GM18861 (cell line): ENCODE measurements at regions not wholly inside any gene's neighbourhood (a gene's known extent, or its start where the extent isn't known, plus 50 kb on each side); places are given as distances from the start of the nearest gene placed in this dataset.

Source experiments
- ATAC-seq: cut with Tn5 transposase; IDR thresholded peaks from one replicate; pipeline ENCODE4 v1.9.1; 2021; ENCODE audit not compliant: unreplicated experiment

DNA sequence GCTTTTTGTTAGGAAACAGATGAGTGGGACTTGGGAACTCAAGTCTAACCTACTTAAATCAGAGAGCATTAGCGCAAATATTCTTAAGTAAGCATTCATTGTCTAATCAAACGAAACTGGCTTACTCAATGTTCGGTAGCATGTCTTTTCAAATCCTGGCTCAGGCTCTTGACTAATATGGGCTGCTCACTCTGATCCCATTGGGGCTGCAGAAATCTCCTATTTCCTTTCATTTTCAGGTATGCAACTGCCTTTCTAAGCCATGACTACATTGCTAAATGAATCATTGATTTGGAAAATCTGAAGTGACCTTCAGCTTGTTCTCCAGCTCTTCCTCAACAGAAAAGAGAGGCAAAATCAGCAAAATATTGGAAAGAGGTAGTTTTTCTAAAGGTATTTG, 2084.4 kb upstream of the PIK3C3 start:
- ATAC-seq: no peak

DNA sequence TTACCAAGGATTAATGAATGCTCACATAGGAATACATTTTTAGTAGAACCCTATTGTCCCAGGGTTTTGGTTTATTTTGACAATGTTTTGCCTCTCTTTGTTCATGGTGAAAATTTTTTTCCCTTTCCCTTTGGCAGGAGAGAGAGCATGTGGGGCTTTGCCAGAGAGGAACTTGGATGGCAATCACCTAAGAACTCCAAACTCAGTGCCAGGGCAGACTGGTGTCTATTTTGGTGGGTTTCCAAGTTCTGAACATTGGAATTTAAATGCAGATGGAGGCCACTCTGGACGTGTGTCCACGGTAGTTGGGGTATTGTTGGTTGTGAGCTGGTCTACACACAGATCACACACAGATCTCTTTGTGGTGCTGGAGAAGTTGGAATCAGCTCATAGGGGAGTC, 2091.1 kb upstream of the PIK3C3 start:
- no peak for ATAC-seq

DNA sequence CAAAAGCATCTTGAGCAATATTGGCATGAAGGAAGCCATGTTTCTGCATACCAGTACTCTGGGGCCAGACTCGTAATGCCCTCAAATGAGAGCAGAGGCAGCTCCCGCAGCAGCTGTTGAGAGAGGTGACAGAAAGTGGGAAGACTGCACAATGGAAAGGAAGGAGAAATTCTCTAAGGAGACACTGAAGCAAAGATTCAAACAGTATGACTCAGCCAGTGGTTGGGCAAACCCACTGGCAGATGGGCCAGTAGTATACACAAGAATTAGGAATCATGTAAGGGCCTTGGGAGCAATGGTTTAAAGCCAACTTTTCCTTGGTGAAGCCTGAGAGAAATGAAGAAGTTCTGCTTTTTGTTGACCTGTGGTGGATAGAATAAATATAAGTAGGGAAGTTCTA, 2092.7 kb upstream of the PIK3C3 start:
- ATAC-seq: no peak

- no peak for ATAC-seq
Observed at GRCh38 chr18:39854291-39854690, 2100.7 kb upstream of the PIK3C3 start.

- ATAC-seq: no peak
Observed at GRCh38 chr18:39846265-39846664, 2108.8 kb upstream of the PIK3C3 start.

GRCh38 chr18:39845631-39846030, 2109.4 kb upstream of the PIK3C3 start:
- no peak for ATAC-seq

GRCh38 chr18:39845106-39845505, 2109.9 kb upstream of the PIK3C3 start:
- no peak for ATAC-seq

DNA sequence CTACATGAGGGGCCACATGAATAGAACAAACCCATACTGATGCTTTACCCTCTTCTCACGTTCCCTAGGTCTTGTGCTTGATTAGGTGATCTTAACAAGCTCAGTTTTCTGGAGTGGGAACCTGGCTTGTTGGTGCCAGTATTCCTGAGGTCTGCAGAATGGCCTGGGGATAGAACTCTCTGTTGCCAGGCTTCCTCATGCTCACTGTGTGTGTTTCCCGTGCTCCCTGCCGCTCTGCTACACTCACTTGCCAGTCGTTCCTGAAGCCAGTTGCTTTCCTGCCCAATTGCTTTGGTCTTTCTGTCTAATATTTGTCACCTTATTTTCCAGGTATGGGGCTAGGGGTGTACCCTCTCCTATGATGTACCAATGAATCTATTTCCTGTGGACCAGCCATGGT, 2111.5 kb upstream of the PIK3C3 start:
- no peak for ATAC-seq

DNA sequence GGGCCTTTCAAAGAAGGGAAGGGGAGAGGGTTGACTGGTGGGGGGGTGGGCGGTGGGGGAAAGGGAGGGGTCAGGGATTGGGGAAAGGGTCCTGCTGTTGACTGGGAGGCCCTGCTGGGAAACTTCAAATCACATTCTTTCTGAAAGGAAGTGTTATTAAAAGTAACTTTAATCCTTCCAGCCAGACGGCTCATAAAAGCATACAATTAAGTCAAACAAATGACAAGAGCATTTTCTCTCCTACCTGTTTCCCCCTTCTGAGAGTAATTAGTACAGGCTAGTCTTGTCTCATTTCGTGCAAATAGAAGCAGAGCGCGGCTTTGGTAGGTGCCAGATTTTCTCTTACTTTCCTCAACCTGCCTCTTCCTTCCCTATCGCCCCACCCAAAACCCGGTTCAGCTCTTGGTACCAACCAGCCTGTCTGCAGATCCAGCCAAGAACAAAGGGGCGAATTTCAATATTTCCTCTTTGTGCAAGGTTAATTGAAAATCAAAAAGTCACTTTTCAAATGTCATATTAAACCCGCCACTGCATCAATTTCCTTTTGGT, 2112.6 kb upstream of the PIK3C3 start:
- no peak for ATAC-seq

- no peak for ATAC-seq
Observed at GRCh38 chr18:39841482-39842365, 2113.3 kb upstream of the PIK3C3 start.

DNA sequence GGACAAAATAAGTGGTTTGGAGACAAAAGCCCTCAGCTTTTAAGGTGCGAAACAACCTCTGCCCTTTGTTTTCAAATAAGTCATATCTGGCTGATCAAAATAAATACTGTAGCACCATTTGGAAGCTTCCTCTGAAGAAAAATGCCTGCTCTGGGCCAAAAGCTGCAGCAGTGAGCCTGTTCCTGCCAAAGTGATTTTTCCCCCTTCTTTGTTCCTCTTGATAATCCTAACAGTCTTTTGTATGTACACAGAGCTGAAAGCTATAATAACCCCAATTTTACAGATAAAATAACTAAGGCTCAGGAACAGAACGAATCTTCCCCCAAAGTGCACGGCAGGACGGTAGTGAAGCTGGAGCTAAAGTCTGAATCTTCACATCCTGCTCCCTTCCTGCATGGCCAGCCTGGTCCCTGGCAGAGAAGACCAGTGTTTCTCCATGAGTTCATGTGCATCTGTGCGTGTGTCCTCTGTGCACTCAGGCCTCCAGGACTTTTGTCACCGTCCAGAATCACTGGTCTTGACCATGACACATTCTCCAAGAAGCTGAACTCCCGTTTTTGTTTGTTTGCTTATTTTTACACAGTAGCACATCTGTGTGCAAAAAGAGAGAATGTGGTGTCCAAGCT, 2114.1 kb upstream of the PIK3C3 start:
- ATAC-seq: no peak

DNA sequence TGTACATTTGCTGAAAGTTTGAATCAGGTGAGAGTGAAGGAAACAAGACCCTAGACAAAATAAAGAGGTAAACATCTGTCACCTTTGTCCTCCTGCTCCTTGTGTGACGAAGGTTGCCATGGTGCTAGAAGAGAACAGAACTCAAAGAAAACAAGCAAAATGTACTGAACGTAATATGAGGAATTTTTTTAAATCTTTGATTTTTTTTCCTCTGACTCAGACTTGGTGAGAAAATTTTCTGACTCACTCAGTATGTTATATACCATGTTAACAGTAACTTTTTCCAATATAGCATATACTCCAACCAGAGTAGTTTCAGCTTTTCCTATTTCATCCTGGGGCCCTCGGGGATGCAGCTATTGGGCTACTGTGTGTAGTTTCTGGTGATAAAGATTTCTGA, 2114.6 kb upstream of the PIK3C3 start:
- ATAC-seq: no peak

- ATAC-seq: no peak
Observed at GRCh38 chr18:39839782-39840181, 2115.3 kb upstream of the PIK3C3 start.

DNA sequence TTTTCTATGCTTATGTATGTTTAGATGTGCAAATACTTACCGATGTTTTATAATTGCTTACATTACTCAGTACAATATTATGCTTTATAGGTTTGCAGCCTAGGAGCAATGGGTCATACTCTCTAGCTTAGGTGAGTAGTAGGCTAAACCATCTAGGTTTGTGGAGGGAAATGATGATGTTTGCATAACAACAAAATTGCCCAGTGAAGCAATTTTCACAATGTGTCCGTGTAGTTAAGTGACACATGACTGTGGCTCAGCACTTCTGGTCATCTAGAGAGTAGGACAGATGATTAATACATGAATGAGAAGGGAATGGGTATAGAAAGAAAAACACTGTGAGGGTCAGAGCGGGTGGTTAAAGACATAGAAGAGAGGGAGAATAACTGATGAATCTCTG, 2116.2 kb upstream of the PIK3C3 start:
- no peak for ATAC-seq

GRCh38 chr18:39835303-39836030, 2119.6 kb upstream of the PIK3C3 start:
- ATAC-seq: no peak

- ATAC-seq: no peak
Observed at GRCh38 chr18:39834636-39835035, 2120.4 kb upstream of the PIK3C3 start.

GRCh38 chr18:39825485-39826150, 2129.4 kb upstream of the PIK3C3 start:
- ATAC-seq: no peak

DNA sequence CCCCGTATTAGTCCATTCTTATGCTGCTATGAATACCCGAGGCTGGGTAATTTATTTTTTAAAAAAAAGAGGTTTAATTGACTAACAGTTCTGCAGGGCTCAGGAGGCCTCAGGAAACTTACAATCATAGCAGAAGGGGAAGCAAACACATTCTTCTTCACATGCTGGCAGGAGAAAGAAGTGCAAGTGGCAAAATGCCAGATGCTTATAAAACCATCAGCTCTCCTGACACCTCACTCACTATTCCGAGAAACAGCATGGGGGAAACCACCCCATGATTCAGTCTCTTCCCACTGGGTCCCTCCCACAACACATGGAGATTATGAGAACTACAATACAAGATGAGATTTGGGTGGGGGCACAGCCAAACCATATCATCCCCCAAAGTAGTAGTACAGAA, 2148.5 kb upstream of the PIK3C3 start:
- no peak for ATAC-seq

DNA sequence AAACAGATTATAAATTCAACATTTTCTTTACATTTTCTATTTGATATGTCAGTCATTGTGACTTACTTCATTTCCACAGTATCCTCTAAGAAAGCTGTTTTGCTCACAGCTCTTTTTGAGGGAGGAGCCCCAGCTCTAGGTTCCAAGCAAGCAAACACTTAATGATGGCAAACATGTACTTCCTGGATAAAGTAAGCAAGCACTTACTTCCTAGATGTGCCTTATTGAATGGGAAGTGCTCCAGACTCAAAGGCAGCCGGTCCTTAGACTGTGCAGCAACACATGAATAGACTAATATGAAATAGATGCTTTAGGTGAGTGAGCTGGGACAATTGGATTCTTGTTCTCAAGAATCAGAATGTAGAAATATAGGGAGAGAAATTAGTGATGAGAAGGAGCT, 2149.8 kb upstream of the PIK3C3 start:
- no peak for ATAC-seq

- no peak for ATAC-seq
Observed at GRCh38 chr18:39802648-39803229, 2152.3 kb upstream of the PIK3C3 start.

GRCh38 chr18:39801848-39802247, 2153.2 kb upstream of the PIK3C3 start:
- no peak for ATAC-seq
